ENCODE measurements at regions not wholly inside any gene's neighbourhood (a gene's known extent, or its start where the extent isn't known, plus 50 kb on each side); places are given as distances from the start of the nearest gene placed in this dataset.

GRCh38 chr12:127106041-127106440 is 1160.9 kb upstream of the TMEM132C start:
- TF ChIP-seq POLR2AphosphoS5 (IDR thresholded peaks at IDR 0.05; ENCODE audit: low read depth, low read length): no peak
- TF ChIP-seq CTCF (IDR thresholded peaks at IDR 0.05; ENCODE audit: control extremely low read depth in 1 of 3, insufficient read depth in 1 of 3, low read depth in 1 of 3, low read length in 3 of 3): no peak
- no peak for TF ChIP-seq TAF1 (IDR thresholded peaks at IDR 0.05; ENCODE audit: low read depth, low read length)
- TF ChIP-seq FOSL1 (IDR thresholded peaks at IDR 0.05; ENCODE audit: insufficient read depth, low read depth, low read length): no peak
